ENCODE measurements at regions not wholly inside any gene's neighbourhood (a gene's known extent, or its start where the extent isn't known, plus 50 kb on each side); places are given as distances from the start of the nearest gene placed in this dataset.
A peak's percentile ranks its signal among the peaks of the same experiment; 100 is the strongest.

GRCh38 chr7:89757910-89758309 lies 396.4 kb upstream of the STEAP1 start:
- no peak overlapping the region for H3K4me3 ChIP-seq (ENCODE audit: low read depth, low read length)
- DNase-seq (ENCODE audit: low read depth) = no peak
- no peaks in the 10 kb centered on the region for H3K36me3 ChIP-seq (ENCODE audit: control insufficient read depth, insufficient read depth, low read length)
- H3K27me3 ChIP-seq (ENCODE audit: control insufficient read depth, insufficient read depth, low read length) = no peaks in the 10 kb centered on the region
- TF ChIP-seq, protein P1, sequence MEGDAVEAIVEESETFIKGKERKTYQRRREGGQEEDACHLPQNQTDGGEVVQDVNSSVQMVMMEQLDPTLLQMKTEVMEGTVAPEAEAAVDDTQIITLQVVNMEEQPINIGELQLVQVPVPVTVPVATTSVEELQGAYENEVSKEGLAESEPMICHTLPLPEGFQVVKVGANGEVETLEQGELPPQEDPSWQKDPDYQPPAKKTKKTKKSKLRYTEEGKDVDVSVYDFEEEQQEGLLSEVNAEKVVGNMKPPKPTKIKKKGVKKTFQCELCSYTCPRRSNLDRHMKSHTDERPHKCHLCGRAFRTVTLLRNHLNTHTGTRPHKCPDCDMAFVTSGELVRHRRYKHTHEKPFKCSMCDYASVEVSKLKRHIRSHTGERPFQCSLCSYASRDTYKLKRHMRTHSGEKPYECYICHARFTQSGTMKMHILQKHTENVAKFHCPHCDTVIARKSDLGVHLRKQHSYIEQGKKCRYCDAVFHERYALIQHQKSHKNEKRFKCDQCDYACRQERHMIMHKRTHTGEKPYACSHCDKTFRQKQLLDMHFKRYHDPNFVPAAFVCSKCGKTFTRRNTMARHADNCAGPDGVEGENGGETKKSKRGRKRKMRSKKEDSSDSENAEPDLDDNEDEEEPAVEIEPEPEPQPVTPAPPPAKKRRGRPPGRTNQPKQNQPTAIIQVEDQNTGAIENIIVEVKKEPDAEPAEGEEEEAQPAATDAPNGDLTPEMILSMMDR (IDR thresholded peaks at IDR 0.05; ENCODE audit: insufficient read depth, low read length, poor library complexity, severe bottlenecking) = no peak

DNA sequence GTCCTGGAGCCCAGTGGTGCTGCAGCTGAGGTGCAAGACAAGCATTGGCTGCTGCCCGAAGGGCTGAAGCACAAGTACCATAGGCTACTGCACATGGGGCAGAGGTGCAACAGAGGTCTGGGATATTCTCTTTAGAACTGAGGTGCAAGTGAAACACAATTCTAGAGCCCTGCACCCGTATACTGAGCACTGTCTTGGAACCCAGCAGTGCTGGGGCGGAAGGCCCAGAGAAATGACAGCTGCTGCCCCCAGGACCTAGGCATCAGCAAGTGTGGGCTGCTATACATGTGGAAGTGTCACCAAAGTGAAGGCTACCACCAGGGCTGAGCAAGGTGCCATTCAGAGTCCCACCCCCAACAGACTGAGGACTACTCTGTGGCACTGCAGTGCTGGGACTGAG lies 393.6 kb upstream of the STEAP1 start:
- no peak overlapping the region for H3K4me3 ChIP-seq (ENCODE audit: low read depth, low read length)
- no peak for DNase-seq (ENCODE audit: low read depth)
- no peaks in the 10 kb centered on the region for H3K27me3 ChIP-seq (ENCODE audit: control insufficient read depth, insufficient read depth, low read length)
- no peaks in the 10 kb centered on the region for H3K36me3 ChIP-seq (ENCODE audit: control insufficient read depth, insufficient read depth, low read length)
- TF ChIP-seq, protein P1 (IDR thresholded peaks at IDR 0.05; ENCODE audit: insufficient read depth, low read length, poor library complexity, severe bottlenecking) = no peak

GRCh38 chr7:89761173-89761572 lies 393.1 kb upstream of the STEAP1 start:
- DNase-seq (ENCODE audit: low read depth) = no peak
- TF ChIP-seq, protein P1 (IDR thresholded peaks at IDR 0.05; ENCODE audit: insufficient read depth, low read length, poor library complexity, severe bottlenecking) = no peak
- Histone ChIP-seq H3K36me3 (ENCODE audit: control insufficient read depth, insufficient read depth, low read length) (no peaks in the 10 kb centered on the region), H3K4me3 (ENCODE audit: low read depth, low read length) (no peak overlapping the region), H3K27me3 (ENCODE audit: control insufficient read depth, insufficient read depth, low read length) (no peaks in the 10 kb centered on the region)

GRCh38 chr7:89770161-89770560 lies 384.1 kb upstream of the STEAP1 start:
- H3K4me3 ChIP-seq (ENCODE audit: low read depth, low read length) = no peak overlapping the region
- no peaks in the 10 kb centered on the region for H3K36me3 ChIP-seq (ENCODE audit: control insufficient read depth, insufficient read depth, low read length)
- DNase-seq (ENCODE audit: low read depth) = no peak
- H3K27me3 ChIP-seq (ENCODE audit: control insufficient read depth, insufficient read depth, low read length) = no peaks in the 10 kb centered on the region
- TF ChIP-seq, protein P1 (IDR thresholded peaks at IDR 0.05; ENCODE audit: insufficient read depth, low read length, poor library complexity, severe bottlenecking) = no peak

DNA sequence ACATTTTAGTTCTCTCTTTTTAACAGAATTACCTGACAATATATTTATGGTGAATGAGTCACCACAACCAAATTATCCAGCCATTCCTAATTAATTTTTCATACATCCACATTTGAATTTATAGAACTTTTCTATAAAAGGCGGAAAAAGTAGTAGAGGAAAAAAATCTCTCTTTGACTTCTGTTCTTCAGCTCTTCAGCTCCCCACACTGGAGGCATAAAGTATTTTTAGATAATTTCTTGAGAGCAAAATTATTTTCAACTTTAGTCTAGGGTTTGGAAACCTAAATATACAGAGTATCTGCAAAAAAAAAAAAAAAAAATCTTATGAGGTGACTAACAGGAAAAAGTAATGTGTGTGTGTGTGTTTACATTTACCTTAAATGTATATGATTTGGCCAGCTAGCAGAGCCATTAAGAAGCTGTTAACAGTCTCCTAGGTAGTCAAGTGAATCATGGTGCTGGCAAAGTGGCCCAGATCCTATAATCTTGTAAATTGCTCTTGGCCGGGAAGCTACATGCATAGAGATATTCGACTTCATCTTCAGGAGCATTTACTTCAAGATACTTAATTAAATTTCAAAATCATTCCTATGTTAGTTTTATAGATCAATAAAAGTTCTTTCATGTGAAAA lies 383.1 kb upstream of the STEAP1 start:
- DNase-seq (ENCODE audit: low read depth) = no peak
- Histone ChIP-seq H3K4me3 (ENCODE audit: low read depth, low read length) (no peak overlapping the region), H3K27me3 (ENCODE audit: control insufficient read depth, insufficient read depth, low read length) (no peaks in the 10 kb centered on the region), H3K36me3 (ENCODE audit: control insufficient read depth, insufficient read depth, low read length) (no peaks in the 10 kb centered on the region)
- TF ChIP-seq, protein P1 (IDR thresholded peaks at IDR 0.05; ENCODE audit: insufficient read depth, low read length, poor library complexity, severe bottlenecking) = peak; percentile 21

- Histone ChIP-seq H3K4me3 (ENCODE audit: low read depth, low read length) (no peak overlapping the region), H3K27me3 (ENCODE audit: control insufficient read depth, insufficient read depth, low read length) (no peaks in the 10 kb centered on the region), H3K36me3 (ENCODE audit: control insufficient read depth, insufficient read depth, low read length) (no peaks in the 10 kb centered on the region)
- DNase-seq (ENCODE audit: low read depth) = no peak
- TF ChIP-seq, protein P1 (IDR thresholded peaks at IDR 0.05; ENCODE audit: insufficient read depth, low read length, poor library complexity, severe bottlenecking) = no peak
Observed at GRCh38 chr7:89772276-89772675, 382.0 kb upstream of the STEAP1 start.

All from kidney epithelial cell (primary cell).